ENCODE measurements at regions not wholly inside any gene's neighbourhood (a gene's known extent, or its start where the extent isn't known, plus 50 kb on each side); places are given as distances from the start of the nearest gene placed in this dataset.

- Histone ChIP-seq H3K4me1 (ENCODE audit: control insufficient read depth, insufficient read depth, low read length) (no peaks in the 10 kb centered on the region), H3K36me3 (ENCODE audit: control insufficient read depth, insufficient read depth, low read length) (no peaks in the 10 kb centered on the region), H3K27me3 (ENCODE audit: control insufficient read depth, insufficient read depth, low read length) (no peaks in the 10 kb centered on the region), H3K4me3 (ENCODE audit: low read length) (no peak overlapping the region), H3K9me3 (replicated peaks; ENCODE audit: control insufficient read depth, low read depth, low read length) (no peaks in the 10 kb centered on the region), H3K27ac (ENCODE audit: low read length) (no peak overlapping the region)
- DNase-seq = no peak
These were observed 66.1 kb upstream of the IL15 start for GRCh38 chr4:141570290-141570689.

- Histone ChIP-seq H3K4me1 (ENCODE audit: control insufficient read depth, insufficient read depth, low read length) (no peaks in the 10 kb centered on the region), H3K4me3 (ENCODE audit: low read length) (no peak overlapping the region), H3K36me3 (ENCODE audit: control insufficient read depth, insufficient read depth, low read length) (no peaks in the 10 kb centered on the region), H3K27me3 (ENCODE audit: control insufficient read depth, insufficient read depth, low read length) (no peaks in the 10 kb centered on the region), H3K9me3 (replicated peaks; ENCODE audit: control insufficient read depth, low read depth, low read length) (no peaks in the 10 kb centered on the region), H3K27ac (ENCODE audit: low read length) (no peak overlapping the region)
- WGBS (ENCODE audit: insufficient coverage) = no CpG with 5 or more reads among the region's 2 CpGs
- DNase-seq = no peak
These were observed 65.0 kb upstream of the IL15 start for GRCh38 chr4:141571362-141571761.

- no CpG with 5 or more reads among the region's 6 CpGs for WGBS (ENCODE audit: insufficient coverage)
- H3K4me3 ChIP-seq (ENCODE audit: low read length) = no peak overlapping the region
- H3K27ac ChIP-seq (ENCODE audit: low read length) = no peak overlapping the region
- H3K36me3 ChIP-seq (ENCODE audit: control insufficient read depth, insufficient read depth, low read length) = no peaks in the 10 kb centered on the region
- no peak for DNase-seq
- H3K9me3 ChIP-seq (replicated peaks; ENCODE audit: control insufficient read depth, low read depth, low read length) = no peaks in the 10 kb centered on the region
- H3K27me3 ChIP-seq (ENCODE audit: control insufficient read depth, insufficient read depth, low read length) = no peaks in the 10 kb centered on the region
- no peaks in the 10 kb centered on the region for H3K4me1 ChIP-seq (ENCODE audit: control insufficient read depth, insufficient read depth, low read length)
These were observed 64.6 kb upstream of the IL15 start for GRCh38 chr4:141571793-141572192.

- Histone ChIP-seq H3K27me3 (ENCODE audit: control insufficient read depth, insufficient read depth, low read length) (no peaks in the 10 kb centered on the region), H3K4me1 (ENCODE audit: control insufficient read depth, insufficient read depth, low read length) (no peaks in the 10 kb centered on the region), H3K9me3 (replicated peaks; ENCODE audit: control insufficient read depth, low read depth, low read length) (no peaks in the 10 kb centered on the region), H3K36me3 (ENCODE audit: control insufficient read depth, insufficient read depth, low read length) (no peaks in the 10 kb centered on the region), H3K27ac (ENCODE audit: low read length) (no peak overlapping the region), H3K4me3 (ENCODE audit: low read length) (no peak overlapping the region)
- no peak for DNase-seq
These were observed 62.7 kb upstream of the IL15 start for GRCh38 chr4:141573678-141574077.

GRCh38 chr4:141575884-141576283 is 60.5 kb upstream of the IL15 start:
- Histone ChIP-seq H3K36me3 (ENCODE audit: control insufficient read depth, insufficient read depth, low read length) (no peaks in the 10 kb centered on the region), H3K9me3 (replicated peaks; ENCODE audit: control insufficient read depth, low read depth, low read length) (no peaks in the 10 kb centered on the region), H3K4me1 (ENCODE audit: control insufficient read depth, insufficient read depth, low read length) (no peaks in the 10 kb centered on the region), H3K27ac (ENCODE audit: low read length) (no peak overlapping the region), H3K4me3 (ENCODE audit: low read length) (no peak overlapping the region), H3K27me3 (ENCODE audit: control insufficient read depth, insufficient read depth, low read length) (no peaks in the 10 kb centered on the region)
- DNase-seq = peak; percentile 84
- WGBS (ENCODE audit: insufficient coverage) = 50% methylated on average over 2 of the region's 4 CpGs

GRCh38 chr4:141576585-141577110 is 59.7 kb upstream of the IL15 start:
- H3K4me3 ChIP-seq (ENCODE audit: low read length) = no peak overlapping the region
- no peak for DNase-seq
- no peak overlapping the region for H3K27ac ChIP-seq (ENCODE audit: low read length)
- no peaks in the 10 kb centered on the region for H3K27me3 ChIP-seq (ENCODE audit: control insufficient read depth, insufficient read depth, low read length)
- no peaks in the 10 kb centered on the region for H3K36me3 ChIP-seq (ENCODE audit: control insufficient read depth, insufficient read depth, low read length)
- no peaks in the 10 kb centered on the region for H3K9me3 ChIP-seq (replicated peaks; ENCODE audit: control insufficient read depth, low read depth, low read length)
- WGBS (ENCODE audit: insufficient coverage) = 75% methylated on average over 4 of the region's 8 CpGs
- no peaks in the 10 kb centered on the region for H3K4me1 ChIP-seq (ENCODE audit: control insufficient read depth, insufficient read depth, low read length)

- Histone ChIP-seq H3K36me3 (ENCODE audit: control insufficient read depth, insufficient read depth, low read length) (no peaks in the 10 kb centered on the region), H3K27ac (ENCODE audit: low read length) (no peak overlapping the region), H3K4me1 (ENCODE audit: control insufficient read depth, insufficient read depth, low read length) (no peaks in the 10 kb centered on the region), H3K27me3 (ENCODE audit: control insufficient read depth, insufficient read depth, low read length) (no peaks in the 10 kb centered on the region), H3K4me3 (ENCODE audit: low read length) (no peak overlapping the region), H3K9me3 (replicated peaks; ENCODE audit: control insufficient read depth, low read depth, low read length) (no peaks in the 10 kb centered on the region)
- no peak for DNase-seq
These were observed 57.9 kb upstream of the IL15 start for GRCh38 chr4:141578451-141578850.

GRCh38 chr4:141580523-141580922 is 55.9 kb upstream of the IL15 start:
- no peak overlapping the region for H3K4me3 ChIP-seq (ENCODE audit: low read length)
- no peak for DNase-seq
- no peak overlapping the region for H3K27ac ChIP-seq (ENCODE audit: low read length)
- H3K27me3 ChIP-seq (ENCODE audit: control insufficient read depth, insufficient read depth, low read length) = no peaks in the 10 kb centered on the region
- H3K36me3 ChIP-seq (ENCODE audit: control insufficient read depth, insufficient read depth, low read length) = no peaks in the 10 kb centered on the region
- no peaks in the 10 kb centered on the region for H3K4me1 ChIP-seq (ENCODE audit: control insufficient read depth, insufficient read depth, low read length)
- no peaks in the 10 kb centered on the region for H3K9me3 ChIP-seq (replicated peaks; ENCODE audit: control insufficient read depth, low read depth, low read length)
